ENCODE measurements at regions not wholly inside any gene's neighbourhood (a gene's known extent, or its start where the extent isn't known, plus 50 kb on each side); places are given as distances from the start of the nearest gene placed in this dataset.
A peak's percentile ranks its signal among the peaks of the same experiment; 100 is the strongest.

GRCh38 chr9:31542384-31543055 lies 841.9 kb upstream of the ACO1 start (continued):
- TF ChIP-seq ZNF687 (IDR thresholded peaks at IDR 0.05), result no peak
- no peak for TF ChIP-seq ZZZ3 (IDR thresholded peaks at IDR 0.05; ENCODE audit: control insufficient read depth, insufficient read length, low read depth)
- peak; percentile 97 for TF ChIP-seq JUNB (IDR thresholded peaks at IDR 0.05)
- TF ChIP-seq RAD21 (IDR thresholded peaks at IDR 0.05; ENCODE audit: insufficient read depth, low read depth, low read length), result peak; percentile 75
- TF ChIP-seq CBX5 (IDR thresholded peaks at IDR 0.05; ENCODE audit: low read depth), result 0 out of 2 replicates have a peak, but pooled peaks have one; percentile 28
- no peak for TF ChIP-seq IRF3 (IDR thresholded peaks at IDR 0.05)
- TF ChIP-seq ZNF24 (IDR thresholded peaks at IDR 0.05), result peak; percentile 29; the same call in 1 of the 2 replicates
- no peak for TF ChIP-seq SKIL (IDR thresholded peaks at IDR 0.05; ENCODE audit: low read depth, poor library complexity, severe bottlenecking)
